ENCODE measurements at regions not wholly inside any gene's neighbourhood (a gene's known extent, or its start where the extent isn't known, plus 50 kb on each side); places are given as distances from the start of the nearest gene placed in this dataset.

DNA sequence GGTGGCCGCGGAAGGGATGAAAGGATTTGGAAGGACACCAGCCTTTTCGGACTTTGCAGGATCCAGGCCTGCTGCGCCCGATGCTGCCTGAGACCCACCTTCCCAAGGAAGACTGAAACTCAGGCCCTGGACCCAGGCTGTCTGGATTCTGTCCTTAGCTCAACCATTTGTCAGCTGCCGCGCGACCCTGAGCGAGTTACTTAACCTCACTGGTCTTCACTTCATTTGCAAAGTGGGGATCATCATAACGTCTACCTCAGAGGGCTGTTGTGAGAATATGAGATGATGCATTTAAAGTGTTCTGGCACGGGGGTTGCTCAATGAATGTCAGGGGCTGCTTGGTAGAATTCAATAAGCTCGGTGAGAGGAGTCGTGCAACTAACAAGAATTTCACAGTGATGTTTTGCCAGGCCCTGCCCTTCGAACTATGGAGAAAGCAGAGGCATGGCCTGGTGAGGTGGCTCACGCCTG is 104.2 kb upstream of the PRDM1 start:
- DNase-seq (no peak), ATAC-seq (no peak)
- no peak for TF ChIP-seq CTCF (IDR thresholded peaks at IDR 0.05)
- Histone ChIP-seq H3K4me1 (ENCODE audit: low read depth) (peaks cover 10% of the 10 kb centered on the region), H3K9me3 (no peaks in the 10 kb centered on the region), H3K4me3 (no peak overlapping the region), H3K36me3 (ENCODE audit: low read depth) (no peaks in the 10 kb centered on the region)
- intact Hi-C loops (cut with DNase I, micrococcal nuclease): no loop called here

DNA sequence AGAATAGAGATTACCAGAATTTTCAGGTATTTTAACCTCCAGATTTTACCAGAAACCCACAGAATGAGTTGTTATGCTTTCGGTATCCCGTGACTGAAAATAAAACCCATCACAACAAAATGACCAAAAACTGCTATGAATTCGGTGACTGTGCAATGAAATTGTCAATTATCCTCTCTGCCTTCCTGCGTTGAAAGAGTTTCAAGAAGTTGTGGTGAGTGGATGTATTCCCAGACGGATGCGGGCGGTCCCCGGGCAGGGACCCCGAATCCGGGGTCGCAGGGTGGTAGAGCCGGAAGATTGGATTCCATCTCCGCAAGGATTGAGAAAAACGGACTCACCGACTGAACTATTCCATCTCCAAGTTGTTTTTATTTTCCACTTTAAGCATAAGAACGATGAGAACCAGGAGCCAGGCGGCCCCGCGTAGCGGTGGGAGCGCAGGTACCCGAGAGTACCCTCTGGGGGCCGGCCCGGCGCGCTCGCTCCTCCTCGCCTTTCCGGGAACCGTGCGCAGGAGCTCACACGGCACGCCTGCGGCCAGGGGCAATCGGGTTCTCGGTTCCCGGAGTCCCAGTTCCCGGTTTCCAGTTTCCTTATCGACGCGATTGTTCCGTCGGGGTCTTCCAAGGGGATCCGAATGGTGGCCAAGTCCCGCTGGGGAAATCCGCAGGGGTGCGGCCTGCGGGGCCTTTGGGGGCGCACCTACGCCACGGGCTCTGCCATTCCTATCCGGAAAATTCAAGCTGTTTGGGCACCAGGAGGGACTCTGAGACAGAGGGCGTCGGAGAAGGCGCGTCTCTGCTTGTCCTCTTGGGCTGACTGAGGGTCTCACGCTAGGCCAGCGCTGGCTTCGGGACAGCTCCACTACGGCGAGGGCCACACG is 104.9 kb upstream of the PRDM1 start:
- intact Hi-C loops (cut with DNase I, micrococcal nuclease): no loop called here
- no peak overlapping the region for H3K4me3 ChIP-seq
- no peaks in the 10 kb centered on the region for H3K36me3 ChIP-seq (ENCODE audit: low read depth)
- peaks cover 10% of the 10 kb centered on the region for H3K4me1 ChIP-seq (ENCODE audit: low read depth)
- DNase-seq (peak; percentile 33 to 69 (median 61)), ATAC-seq (peak; percentile 32)
- H3K9me3 ChIP-seq: no peaks in the 10 kb centered on the region
- TF ChIP-seq CTCF (IDR thresholded peaks at IDR 0.05): no peak

DNA sequence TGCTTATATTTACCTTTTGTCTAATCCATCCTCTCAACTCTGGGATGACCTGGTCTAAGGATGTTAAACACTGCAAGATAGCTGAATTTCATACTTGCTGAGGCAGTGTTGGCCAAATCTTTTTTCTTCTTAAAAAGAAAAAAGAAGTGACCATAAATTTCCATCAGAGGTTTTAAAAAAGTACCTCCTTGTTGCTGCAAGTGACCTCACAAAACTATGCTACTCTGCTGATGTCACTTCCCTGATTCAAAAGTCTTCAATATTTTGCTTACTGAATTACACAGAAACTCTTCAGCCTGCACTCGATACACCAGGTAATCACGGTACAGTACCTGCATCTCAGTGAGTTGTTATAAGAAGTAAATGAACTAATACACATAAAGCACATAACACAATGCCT is 107.2 kb upstream of the PRDM1 start:
- no peak for DNase-seq
- intact Hi-C loops (cut with DNase I, micrococcal nuclease): no loop called here
- no peak for TF ChIP-seq CTCF (IDR thresholded peaks at IDR 0.05)
- Histone ChIP-seq H3K36me3 (ENCODE audit: low read depth) (no peaks in the 10 kb centered on the region), H3K4me1 (ENCODE audit: low read depth) (peaks cover 8% of the 10 kb centered on the region), H3K4me3 (no peak overlapping the region), H3K9me3 (no peaks in the 10 kb centered on the region)
- ATAC-seq: no peak

GRCh38 chr6:105977934-105978504 is 108.1 kb upstream of the PRDM1 start:
- no peak for DNase-seq
- Histone ChIP-seq H3K4me1 (ENCODE audit: low read depth) (no peaks in the 10 kb centered on the region), H3K36me3 (ENCODE audit: low read depth) (no peaks in the 10 kb centered on the region), H3K4me3 (no peak overlapping the region), H3K9me3 (peaks cover 1% of the 10 kb centered on the region)
- no peak for TF ChIP-seq CTCF (IDR thresholded peaks at IDR 0.05)
- intact Hi-C loops (cut with DNase I, micrococcal nuclease): no loop called here
- no peak for ATAC-seq

DNA sequence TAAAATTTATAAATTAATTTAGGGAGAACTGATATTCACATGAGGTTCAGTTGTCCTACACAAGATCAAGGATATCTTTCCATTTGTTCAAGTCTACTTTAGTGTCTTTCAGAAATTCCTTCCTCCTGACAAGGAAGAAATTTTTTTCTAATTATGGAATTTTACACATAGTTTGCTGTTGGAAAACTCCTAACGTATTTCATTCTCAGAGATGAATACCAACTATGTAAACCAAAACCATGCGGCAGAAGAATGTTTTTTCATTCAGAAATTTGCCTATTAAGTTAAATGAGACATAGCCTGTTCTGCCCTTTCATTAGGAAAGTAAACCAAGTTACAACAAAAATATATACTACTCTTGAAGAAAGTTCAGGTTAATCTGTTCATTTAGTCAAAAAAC is 111.2 kb upstream of the PRDM1 start:
- Histone ChIP-seq H3K36me3 (ENCODE audit: low read depth) (no peaks in the 10 kb centered on the region), H3K9me3 (peaks cover 16% of the 10 kb centered on the region), H3K4me3 (no peak overlapping the region), H3K4me1 (ENCODE audit: low read depth) (no peaks in the 10 kb centered on the region)
- ATAC-seq (no peak), DNase-seq (no peak)
- no peak for TF ChIP-seq CTCF (IDR thresholded peaks at IDR 0.05)
- intact Hi-C loops (cut with DNase I, micrococcal nuclease): no loop called here

Measured in mucosa of descending colon (tissue), 3 donors.